ENCODE measurements at regions not wholly inside any gene's neighbourhood (a gene's known extent, or its start where the extent isn't known, plus 50 kb on each side); places are given as distances from the start of the nearest gene placed in this dataset.

- Histone ChIP-seq H3K36me3 (no peaks in the 10 kb centered on the region), H3K4me1 (no peaks in the 10 kb centered on the region), H3K9me3 (peaks cover 0 to 2% (median 0%) of the 10 kb centered on the region in 11 donors), H3K27me3 (peaks cover 0 to 23% (median 7%) of the 10 kb centered on the region in 7 donors), H3K27ac (no peak overlapping the region), H3K4me3 (no peak overlapping the region)
- 73 to 81% methylated on average over 5 of the region's 5 CpGs for WGBS, 2 donors
- intact Hi-C loops (cut with DNase I): no loop called here
- DNase-seq (no peak), ATAC-seq (no peak)
- TF ChIP-seq, protein P1, sequence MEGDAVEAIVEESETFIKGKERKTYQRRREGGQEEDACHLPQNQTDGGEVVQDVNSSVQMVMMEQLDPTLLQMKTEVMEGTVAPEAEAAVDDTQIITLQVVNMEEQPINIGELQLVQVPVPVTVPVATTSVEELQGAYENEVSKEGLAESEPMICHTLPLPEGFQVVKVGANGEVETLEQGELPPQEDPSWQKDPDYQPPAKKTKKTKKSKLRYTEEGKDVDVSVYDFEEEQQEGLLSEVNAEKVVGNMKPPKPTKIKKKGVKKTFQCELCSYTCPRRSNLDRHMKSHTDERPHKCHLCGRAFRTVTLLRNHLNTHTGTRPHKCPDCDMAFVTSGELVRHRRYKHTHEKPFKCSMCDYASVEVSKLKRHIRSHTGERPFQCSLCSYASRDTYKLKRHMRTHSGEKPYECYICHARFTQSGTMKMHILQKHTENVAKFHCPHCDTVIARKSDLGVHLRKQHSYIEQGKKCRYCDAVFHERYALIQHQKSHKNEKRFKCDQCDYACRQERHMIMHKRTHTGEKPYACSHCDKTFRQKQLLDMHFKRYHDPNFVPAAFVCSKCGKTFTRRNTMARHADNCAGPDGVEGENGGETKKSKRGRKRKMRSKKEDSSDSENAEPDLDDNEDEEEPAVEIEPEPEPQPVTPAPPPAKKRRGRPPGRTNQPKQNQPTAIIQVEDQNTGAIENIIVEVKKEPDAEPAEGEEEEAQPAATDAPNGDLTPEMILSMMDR (IDR thresholded peaks at IDR 0.05): no peak
Observed at GRCh38 chr12:131550121-131550520, 160.8 kb upstream of the SFSWAP start.

DNA sequence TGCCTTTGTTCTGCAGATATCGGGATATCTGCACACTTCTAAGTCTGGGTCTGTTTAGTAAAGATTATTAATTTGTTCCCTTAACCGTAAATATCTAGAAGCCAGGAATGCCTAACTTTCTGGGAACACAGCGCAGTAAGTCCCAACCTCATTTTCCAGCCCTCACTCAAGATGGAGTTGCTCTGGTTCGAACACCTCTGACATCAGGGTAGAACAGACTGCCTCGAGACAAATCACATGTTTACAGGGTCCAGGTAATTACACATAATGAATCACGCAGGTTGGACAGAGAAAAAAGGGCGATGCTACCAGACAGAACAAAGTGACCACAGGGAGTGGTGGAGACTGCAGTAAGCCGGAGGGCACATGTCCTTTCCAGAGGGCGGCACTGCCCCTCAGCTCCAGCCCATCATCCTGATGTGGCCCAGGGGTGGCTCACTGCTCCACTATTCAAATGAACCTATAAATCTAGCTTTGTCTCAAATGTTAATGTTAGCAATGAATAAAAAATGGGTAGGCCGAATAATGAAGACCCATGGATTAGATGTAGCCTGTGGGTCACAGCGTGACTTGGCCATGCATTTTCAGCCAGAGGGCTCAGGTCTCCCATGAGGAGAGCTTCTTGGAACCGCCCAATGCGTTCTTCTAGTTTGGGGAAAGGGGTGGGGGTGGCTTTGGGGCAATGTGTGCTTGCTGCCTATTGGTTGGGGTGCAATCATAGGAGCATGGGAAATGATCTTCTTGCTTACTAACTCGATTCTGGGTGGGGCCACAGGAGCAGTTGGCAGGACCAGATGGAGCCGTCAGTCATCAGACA is 159.0 kb upstream of the SFSWAP start:
- intact Hi-C loops (cut with DNase I): no loop called here
- TF ChIP-seq, protein P1 (IDR thresholded peaks at IDR 0.05): no peak
- WGBS, 2 donors: 84 to 86% methylated on average over 15 of the region's 15 CpGs
- H3K27me3 ChIP-seq: peaks cover 0 to 34% (median 18%) of the 10 kb centered on the region in 7 donors
- no peak for ATAC-seq
- H3K9me3 ChIP-seq: no peaks in the 10 kb centered on the region
- no peak for DNase-seq
- H3K36me3 ChIP-seq: no peaks in the 10 kb centered on the region
- no peak overlapping the region for H3K4me3 ChIP-seq
- no peak overlapping the region for H3K27ac ChIP-seq
- H3K4me1 ChIP-seq: no peaks in the 10 kb centered on the region

DNA sequence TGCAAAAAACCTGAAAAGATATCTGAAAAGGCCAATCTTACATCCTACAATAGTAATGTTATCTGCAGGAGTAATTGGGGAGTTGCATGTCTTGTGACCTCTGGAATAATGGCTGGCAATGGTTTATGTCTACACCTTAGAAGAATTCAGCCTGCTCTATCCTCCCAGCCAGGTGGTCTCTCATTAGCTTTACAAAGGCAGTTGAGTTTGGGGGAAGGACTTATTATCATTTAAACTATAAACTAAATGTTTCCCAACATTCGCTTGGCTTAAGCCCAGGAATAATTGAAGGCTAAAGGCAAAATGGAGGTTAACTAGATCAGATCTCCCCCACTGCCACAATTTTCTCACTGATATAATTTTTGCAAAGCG is 158.4 kb upstream of the SFSWAP start:
- Histone ChIP-seq H3K36me3 (no peaks in the 10 kb centered on the region), H3K27ac (no peak overlapping the region), H3K9me3 (no peaks in the 10 kb centered on the region), H3K27me3 (peaks cover 0 to 40% (median 23%) of the 10 kb centered on the region in 7 donors), H3K4me1 (no peaks in the 10 kb centered on the region), H3K4me3 (no peak overlapping the region)
- DNase-seq (no peak), ATAC-seq (no peak)
- WGBS, 2 donors: 63 to 82% methylated on average over 2 of the region's 2 CpGs
- TF ChIP-seq, protein P1 (IDR thresholded peaks at IDR 0.05): no peak
- intact Hi-C loops (cut with DNase I): no loop called here

DNA sequence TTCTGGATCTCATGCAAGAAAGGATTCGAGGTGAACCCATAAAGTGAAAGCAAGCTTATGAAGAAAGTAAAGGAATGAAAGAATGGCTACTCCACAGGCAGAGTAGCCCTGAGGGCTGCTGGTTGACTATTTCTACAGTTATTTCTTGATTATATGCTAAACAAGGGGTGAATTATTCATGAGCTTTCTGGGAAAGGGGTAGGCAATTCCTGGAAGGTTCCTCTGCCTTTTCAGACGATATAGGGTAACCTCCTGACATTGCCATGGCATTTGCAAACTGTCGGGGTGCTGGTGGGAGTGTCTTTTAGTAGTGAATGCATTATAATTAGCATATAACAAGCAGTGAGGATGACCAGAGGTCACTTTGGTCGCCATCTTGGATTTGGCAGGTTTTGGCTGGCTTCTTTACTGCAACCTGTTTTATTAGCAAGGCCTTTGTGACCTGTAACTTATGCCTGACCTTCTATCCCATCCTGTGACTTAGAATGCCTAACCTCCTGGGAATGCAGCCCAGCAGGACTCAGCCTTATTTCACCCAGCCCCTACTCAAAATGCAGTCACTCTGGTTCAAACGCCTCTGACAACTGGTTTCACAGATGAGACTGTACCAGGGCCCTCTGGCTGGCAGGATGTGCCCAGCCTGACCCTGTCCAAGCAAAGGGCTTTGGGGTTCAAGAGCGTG is 157.7 kb upstream of the SFSWAP start:
- Histone ChIP-seq H3K9me3 (no peaks in the 10 kb centered on the region), H3K36me3 (no peaks in the 10 kb centered on the region), H3K4me3 (no peak overlapping the region), H3K27ac (no peak overlapping the region), H3K4me1 (no peaks in the 10 kb centered on the region), H3K27me3 (peaks cover 0 to 46% (median 27%) of the 10 kb centered on the region in 7 donors)
- intact Hi-C loops (cut with DNase I): no loop called here
- WGBS, 2 donors: 74 to 79% methylated on average over 6 of the region's 6 CpGs
- ATAC-seq (no peak), DNase-seq (no peak)
- TF ChIP-seq, protein P1 (IDR thresholded peaks at IDR 0.05): no peak
